Stimulated activated CD4-positive, alpha-beta T cell treated with anti-CD3 and anti-CD28 coated beads, Interleukin-1b, Interleukin-23, amount 100 ng/mL, for 1 hour (primary cell): ENCODE measurements at regions not wholly inside any gene's neighbourhood (a gene's known extent, or its start where the extent isn't known, plus 50 kb on each side); places are given as distances from the start of the nearest gene placed in this dataset.
"Not testable (repeated sequence)": the region's sequence is repeated elsewhere in the genome, so short reads cannot be mapped to it uniquely, and the experiment has no call there.

Experiments
- DNase-seq, 2 donors: peaks; one replicate each; pipeline ENCODE4 v3.0.0-alpha.2; 2020; ENCODE audit warnings: low read depth in 2 of 2

GRCh38 chr2:192682511-192682910, 487.8 kb upstream of the TMEFF2 start:
- not testable (repeated sequence) for DNase-seq

- no peak for DNase-seq
Observed at GRCh38 chr2:192675681-192676080, 480.9 kb upstream of the TMEFF2 start.

- no peak for DNase-seq
Observed at GRCh38 chr2:192669505-192670091, 474.9 kb upstream of the TMEFF2 start.

GRCh38 chr2:192660555-192660954, 465.8 kb upstream of the TMEFF2 start:
- DNase-seq, result not testable (repeated sequence)

- DNase-seq, result no peak
Observed at GRCh38 chr2:192657362-192657761, 462.6 kb upstream of the TMEFF2 start.

GRCh38 chr2:192655916-192656315, 461.2 kb upstream of the TMEFF2 start:
- no peak for DNase-seq

GRCh38 chr2:192645811-192646598, 451.3 kb upstream of the TMEFF2 start:
- no peak for DNase-seq

- no peak for DNase-seq
Observed at GRCh38 chr2:192634557-192634956, 439.8 kb upstream of the TMEFF2 start.

- DNase-seq, result no peak
Observed at GRCh38 chr2:192628017-192628416, 433.3 kb upstream of the TMEFF2 start.

- no peak for DNase-seq
Observed at GRCh38 chr2:192615105-192615504, 420.4 kb upstream of the TMEFF2 start.

- DNase-seq, result no peak
Observed at GRCh38 chr2:192604295-192604694, 409.6 kb upstream of the TMEFF2 start.

- DNase-seq, result not testable (repeated sequence)
Observed at GRCh38 chr2:192598649-192599048, 403.9 kb upstream of the TMEFF2 start.

- no peak for DNase-seq
Observed at GRCh38 chr2:192593561-192593960, 398.8 kb upstream of the TMEFF2 start.

GRCh38 chr2:192591617-192592016, 396.9 kb upstream of the TMEFF2 start:
- no peak for DNase-seq

GRCh38 chr2:192585418-192585817, 390.7 kb upstream of the TMEFF2 start:
- no peak for DNase-seq

GRCh38 chr2:192584976-192585375, 390.2 kb upstream of the TMEFF2 start:
- no peak for DNase-seq

GRCh38 chr2:192579965-192580700, 385.4 kb upstream of the TMEFF2 start:
- DNase-seq, result no peak

- no peak for DNase-seq
Observed at GRCh38 chr2:192578780-192579179, 384.0 kb upstream of the TMEFF2 start.

- DNase-seq, result no peak
Observed at GRCh38 chr2:192577706-192578105, 383.0 kb upstream of the TMEFF2 start.

- no peak for DNase-seq
Observed at GRCh38 chr2:192574552-192574951, 379.8 kb upstream of the TMEFF2 start.

GRCh38 chr2:192571636-192572035, 376.9 kb upstream of the TMEFF2 start:
- DNase-seq, result no peak

- no peak for DNase-seq
Observed at GRCh38 chr2:192570788-192571187, 376.1 kb upstream of the TMEFF2 start.

- DNase-seq, result no peak
Observed at GRCh38 chr2:192566863-192567262, 372.1 kb upstream of the TMEFF2 start.
